ENCODE measurements at regions not wholly inside any gene's neighbourhood (a gene's known extent, or its start where the extent isn't known, plus 50 kb on each side); places are given as distances from the start of the nearest gene placed in this dataset.
"Not testable (repeated sequence)": the region's sequence is repeated elsewhere in the genome, so short reads cannot be mapped to it uniquely, and the experiment has no call there.

DNA sequence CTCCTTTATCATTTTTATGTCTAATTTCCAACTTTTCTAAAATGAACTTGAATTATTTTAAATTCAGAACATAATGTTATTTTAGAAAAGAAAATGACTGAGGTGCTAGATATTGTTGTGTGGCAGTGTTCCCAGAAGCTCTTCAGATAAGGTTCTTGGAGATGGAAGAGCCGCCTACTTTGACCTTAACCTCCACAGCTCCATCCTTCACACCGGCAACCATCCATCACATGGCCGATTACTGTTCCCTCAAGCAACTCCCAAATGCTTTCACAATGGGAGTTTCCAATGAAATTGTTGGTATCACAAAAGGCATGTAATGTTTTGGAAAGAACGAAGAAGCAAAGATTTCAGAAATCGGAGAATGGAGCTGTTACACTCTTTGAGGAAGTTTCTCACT, 193.9 kb upstream of the SALL3 start:
- DNase-seq: no peak

GRCh38 chr18:78786776-78787175, 192.8 kb upstream of the SALL3 start:
- DNase-seq: no peak

GRCh38 chr18:78787751-78788150, 191.9 kb upstream of the SALL3 start:
- DNase-seq: no peak

DNA sequence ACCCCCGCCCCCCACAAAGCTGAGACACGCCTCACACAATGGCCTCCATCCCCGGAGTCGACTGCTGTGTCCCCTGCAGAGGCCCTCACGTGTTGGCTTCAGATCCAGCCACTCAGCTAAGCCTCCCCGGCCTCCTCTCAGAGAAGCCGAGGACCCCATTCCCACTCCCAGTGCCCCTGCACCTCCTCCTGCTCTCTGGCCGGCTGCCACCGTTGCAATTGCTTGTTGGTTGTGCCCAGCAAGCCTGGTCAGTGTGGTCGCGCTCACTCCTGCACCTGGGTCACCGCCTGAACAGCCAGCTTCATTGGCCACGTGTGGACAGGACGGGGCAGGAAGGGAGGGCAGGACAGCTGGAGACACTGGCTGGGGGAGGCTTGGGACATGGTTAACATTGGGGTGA, 191.5 kb upstream of the SALL3 start:
- DNase-seq: no peak

DNA sequence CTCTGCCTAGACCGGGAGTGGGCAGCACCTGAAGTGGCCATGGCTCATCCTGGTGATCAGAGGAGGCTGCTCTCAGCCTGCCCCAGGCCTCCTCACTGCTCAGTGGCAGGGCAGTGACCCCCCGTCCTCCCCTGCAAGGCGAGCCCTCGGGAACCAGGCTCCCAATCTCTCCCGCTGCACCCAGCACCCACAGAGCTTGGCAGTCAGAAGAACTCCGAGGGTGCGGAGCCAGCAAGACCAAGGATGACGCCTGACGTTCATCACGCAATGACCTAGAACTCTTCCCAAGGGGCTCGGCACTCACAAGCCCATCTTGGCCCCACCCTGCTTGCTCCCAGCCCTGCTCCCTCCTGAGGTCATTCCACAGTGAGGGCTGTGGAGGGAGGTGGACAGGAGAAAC, 189.8 kb upstream of the SALL3 start:
- DNase-seq: no peak

DNA sequence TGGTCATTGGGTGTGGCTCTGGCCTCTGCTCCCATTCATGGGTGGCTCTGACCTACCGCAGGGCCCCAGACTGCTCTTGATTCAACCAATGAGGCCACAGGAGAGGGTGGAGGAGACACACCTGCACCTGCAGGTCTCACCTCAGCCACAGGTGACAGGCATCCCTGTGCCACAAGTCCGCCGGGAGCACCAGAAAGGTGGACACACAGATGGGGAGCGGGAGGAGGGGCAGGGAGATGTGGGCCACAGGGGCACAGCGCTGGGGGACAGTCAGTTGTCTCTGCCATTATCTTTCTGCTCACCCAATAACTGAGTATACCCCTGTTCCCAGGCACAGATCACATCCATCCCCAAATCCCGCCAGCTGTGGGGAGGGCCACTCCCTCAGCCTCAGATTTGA, 189.1 kb upstream of the SALL3 start:
- no peak for DNase-seq

GRCh38 chr18:78790960-78791359, 188.7 kb upstream of the SALL3 start:
- no peak for DNase-seq

- no peak for DNase-seq
Measured at GRCh38 chr18:78792094-78792493, 187.5 kb upstream of the SALL3 start.

- no peak for DNase-seq
Measured at GRCh38 chr18:78792736-78793135, 186.9 kb upstream of the SALL3 start.

GRCh38 chr18:78793313-78794070, 186.1 kb upstream of the SALL3 start:
- DNase-seq: no peak

GRCh38 chr18:78794071-78794430, 185.6 kb upstream of the SALL3 start:
- DNase-seq: no peak

- DNase-seq: no peak
Measured at GRCh38 chr18:78796693-78797455, 182.7 kb upstream of the SALL3 start.

DNA sequence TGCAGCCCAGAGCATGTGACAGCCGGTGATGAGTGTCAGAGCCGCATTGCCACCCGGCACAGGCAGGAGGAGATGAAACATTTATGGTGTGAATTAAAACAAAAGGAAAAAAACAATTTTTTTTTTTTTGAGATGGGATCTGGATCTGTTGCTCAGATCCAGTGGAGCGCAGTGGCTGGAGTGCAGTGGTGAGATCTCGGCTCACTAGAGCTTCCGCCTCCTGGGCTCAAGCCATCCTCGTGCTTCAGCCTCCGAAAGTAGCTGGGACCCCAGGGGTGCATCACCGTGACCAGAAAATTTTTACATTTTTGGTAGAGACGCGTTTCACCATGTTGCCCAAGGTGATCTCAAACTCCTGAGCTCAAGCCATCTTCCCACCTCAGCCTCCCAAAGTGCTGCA, 182.1 kb upstream of the SALL3 start:
- DNase-seq: no peak

GRCh38 chr18:78798402-78799175, 181.0 kb upstream of the SALL3 start:
- no peak for DNase-seq

GRCh38 chr18:78799382-78800089, 180.1 kb upstream of the SALL3 start:
- DNase-seq: no peak

DNA sequence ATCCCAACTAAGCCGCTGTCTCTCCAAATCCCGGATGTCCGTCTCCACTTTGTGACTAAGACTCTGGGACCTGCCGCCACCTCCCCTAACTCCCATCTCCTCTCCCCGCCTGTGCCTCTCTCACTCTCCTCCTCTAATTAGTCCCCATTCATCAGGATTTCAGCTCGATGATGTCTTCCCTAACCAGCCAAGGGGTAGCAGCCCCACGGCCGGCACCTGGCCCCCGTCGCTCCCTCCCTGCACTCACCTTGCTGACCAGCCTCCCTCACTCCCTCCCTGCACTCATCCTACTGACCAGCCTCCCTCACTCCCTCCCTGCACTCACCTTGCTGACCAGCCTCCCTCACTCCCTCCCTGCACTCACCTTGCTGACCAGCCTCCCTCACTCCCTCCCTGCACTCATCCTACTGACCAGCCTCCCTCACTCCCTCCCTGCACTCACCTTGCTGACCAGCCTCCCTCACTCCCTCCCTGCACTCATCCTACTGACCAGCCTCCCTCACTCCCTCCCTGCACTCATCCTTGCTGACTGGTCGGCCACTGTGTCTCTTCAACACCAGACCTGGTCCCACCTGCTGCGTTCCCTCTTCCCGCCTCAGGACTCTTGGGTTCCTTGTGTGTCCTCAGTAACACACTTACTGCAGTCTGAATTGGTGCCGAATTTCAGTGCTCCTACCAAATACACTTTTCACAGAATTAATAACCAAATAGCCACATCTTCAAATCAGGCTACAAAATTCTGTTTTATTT, 179.3 kb upstream of the SALL3 start:
- DNase-seq: not testable (repeated sequence)

GRCh38 chr18:78801011-78801410, 178.6 kb upstream of the SALL3 start:
- DNase-seq: no peak

DNA sequence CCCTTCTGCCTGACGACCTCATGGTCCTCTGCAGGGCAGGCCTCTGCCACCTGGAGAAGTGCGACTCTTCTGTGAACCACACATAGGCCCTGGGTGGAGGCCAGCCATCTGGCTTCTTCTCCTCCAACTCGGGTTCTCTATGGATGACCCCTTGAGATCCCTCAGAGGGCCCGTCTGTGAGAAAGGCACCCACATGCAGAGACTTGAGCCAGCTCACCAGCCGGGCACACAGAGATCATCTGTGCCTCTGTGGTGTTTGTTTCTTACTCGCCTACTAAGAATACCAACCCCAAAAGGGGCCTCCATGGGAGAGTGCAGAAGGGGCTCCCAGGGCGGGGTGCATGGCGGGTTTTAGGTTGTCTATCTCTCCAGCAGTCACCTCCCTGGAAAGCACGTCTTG, 176.5 kb upstream of the SALL3 start:
- no peak for DNase-seq

- no peak for DNase-seq
Measured at GRCh38 chr18:78804206-78805030, 175.2 kb upstream of the SALL3 start.

DNA sequence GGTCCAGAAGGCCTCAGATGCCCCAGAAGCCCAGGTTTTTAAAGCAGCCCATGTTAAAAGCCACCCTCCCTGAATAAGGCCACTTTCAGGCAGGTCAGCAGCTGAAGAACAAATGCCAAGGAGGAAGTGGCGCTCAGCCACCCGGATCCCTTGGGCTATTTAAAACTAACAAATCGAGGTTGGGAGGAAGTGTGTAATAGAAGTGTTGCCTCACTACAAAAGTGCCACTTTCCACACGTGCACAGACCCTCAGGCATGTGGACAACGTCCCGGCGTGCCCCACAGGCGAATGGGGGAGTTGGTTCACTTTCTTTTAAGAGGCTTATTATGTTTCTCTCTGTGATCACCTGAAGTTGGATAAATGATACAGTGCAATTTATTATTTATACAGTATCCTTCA, 173.8 kb upstream of the SALL3 start:
- no peak for DNase-seq

DNA sequence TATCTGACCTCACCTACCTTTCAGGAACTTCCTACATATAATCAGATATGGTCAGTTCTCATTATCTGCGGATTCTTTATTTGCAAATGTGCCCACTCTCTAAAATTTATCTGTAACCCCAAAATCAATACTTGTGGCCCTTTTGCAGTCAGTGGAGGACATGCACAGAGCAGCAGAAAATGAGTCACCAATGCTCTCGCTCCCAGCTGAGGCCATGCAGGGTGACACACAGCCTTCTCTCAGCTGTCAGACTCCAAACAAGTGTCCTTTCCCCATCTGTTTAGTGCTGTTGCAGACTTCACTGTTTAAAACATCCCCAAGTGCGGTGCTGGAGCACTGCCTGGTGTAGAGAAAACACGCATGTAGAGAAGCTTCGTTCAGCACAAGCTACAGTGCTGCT, 171.9 kb upstream of the SALL3 start:
- DNase-seq: no peak

DNA sequence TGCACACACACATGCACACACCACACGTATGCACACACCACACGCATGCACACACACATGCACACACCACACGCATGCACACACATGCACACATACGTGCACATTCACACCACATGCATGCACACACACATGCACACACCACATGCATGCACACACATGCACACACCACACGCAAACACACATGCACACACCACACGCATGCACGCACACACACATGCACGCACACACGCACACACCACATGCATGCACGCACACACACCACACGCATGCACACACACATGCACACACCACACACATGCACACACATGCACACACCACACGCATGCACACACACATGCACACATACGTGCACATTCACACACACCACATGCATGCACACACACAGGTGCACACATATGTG, 169.8 kb upstream of the SALL3 start:
- DNase-seq: no peak

Measured in DMS153 (cell line).